Central memory CD8-positive, alpha-beta T cell (primary cell): ENCODE measurements at regions not wholly inside any gene's neighbourhood (a gene's known extent, or its start where the extent isn't known, plus 50 kb on each side); places are given as distances from the start of the nearest gene placed in this dataset.

ENCODE experiments used
- ATAC-seq: fragments of 150-1000 bp; cut with Tn5 transposase; replicated peaks from 2 replicates; pipeline ENCODE4 v1.10.0; 2022; ENCODE audit warnings: mild to moderate bottlenecking, moderate FRiP score, moderate number of reproducible peaks; ENCODE audit not compliant: poor library complexity, severe bottlenecking; ENCODE audit errors: extremely low read depth
- DNase-seq, 2 donors: peaks; one replicate each; pipeline ENCODE4 v3.0.0; 2021; ENCODE audit warnings: low spot score in 2 of 2
- H3K27ac Mint-ChIP-seq: one replicate; pipeline ENCODE4 v1.8.0; 2022; ENCODE audit warnings: low read depth, mild to moderate bottlenecking, moderate library complexity, mixed read lengths
- H3K27me3 Mint-ChIP-seq: one replicate; pipeline ENCODE4 v1.8.0; 2022; ENCODE audit warnings: mixed read lengths
- H3K36me3 Mint-ChIP-seq: one replicate; pipeline ENCODE4 v1.8.0; 2022; ENCODE audit warnings: mild to moderate bottlenecking, moderate library complexity, mixed read lengths; ENCODE audit not compliant: insufficient read depth
- H3K4me1 Mint-ChIP-seq: one replicate; pipeline ENCODE4 v1.8.0; 2022; ENCODE audit warnings: mixed read lengths
- H3K4me3 Mint-ChIP-seq: one replicate; pipeline ENCODE4 v1.8.0; 2022; ENCODE audit warnings: mild to moderate bottlenecking, moderate library complexity, mixed read lengths
- H3K9me3 Mint-ChIP-seq: one replicate; pipeline ENCODE4 v1.8.0; 2022; ENCODE audit warnings: mixed read lengths

DNA sequence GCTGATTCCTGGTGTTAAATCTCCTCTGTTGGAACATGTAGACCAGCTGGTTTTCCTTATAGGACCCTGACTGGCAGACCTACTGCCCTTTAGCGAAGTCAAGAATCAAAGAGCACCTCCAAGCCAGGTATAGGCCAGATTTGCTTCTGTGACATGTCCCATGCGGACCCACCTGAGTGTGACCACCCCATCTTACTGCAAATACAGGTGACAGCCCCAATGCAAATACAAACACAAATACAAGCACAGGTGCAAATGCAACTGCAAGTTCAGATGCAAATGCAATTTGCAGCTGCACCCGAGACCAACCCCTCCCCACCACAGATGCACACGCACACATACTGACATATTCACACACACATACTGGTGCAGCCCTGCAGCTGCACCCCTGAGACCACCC, 72.3 kb downstream of the SIK1 start:
- Mint-ChIP-seq H3K9me3 (no peaks in the 10 kb centered on the region), H3K27ac (no peak overlapping the region), H3K36me3 (peaks cover 5% of the 10 kb centered on the region), H3K27me3 (no peaks in the 10 kb centered on the region), H3K4me1 (no peaks in the 10 kb centered on the region), H3K4me3 (no peak overlapping the region)
- no peak for DNase-seq
- no peak for ATAC-seq

DNA sequence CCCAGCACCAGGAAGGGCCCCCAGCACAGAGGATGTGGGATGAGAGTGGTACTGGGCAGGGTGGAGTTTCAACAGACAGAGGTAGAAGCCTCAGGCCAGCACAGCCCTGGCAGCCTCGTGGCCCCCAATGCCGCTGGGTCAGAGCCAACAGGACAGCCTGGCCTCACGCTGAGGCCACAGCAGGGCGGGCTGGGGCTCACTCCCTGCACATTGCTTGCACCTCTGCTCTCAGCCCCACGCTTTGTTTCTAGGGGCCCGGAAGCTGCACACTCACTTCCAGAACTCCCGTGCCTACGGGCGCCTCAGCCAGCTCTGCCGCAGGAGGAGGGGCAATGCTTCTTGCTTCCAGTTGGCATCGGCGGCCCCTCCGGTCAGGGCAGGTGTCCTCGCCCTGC, 72.9 kb downstream of the SIK1 start:
- DNase-seq (no peak), ATAC-seq (no peak)
- no peaks in the 10 kb centered on the region for H3K4me1 Mint-ChIP-seq
- H3K9me3 Mint-ChIP-seq = no peaks in the 10 kb centered on the region
- no peaks in the 10 kb centered on the region for H3K27me3 Mint-ChIP-seq
- no peak overlapping the region for H3K4me3 Mint-ChIP-seq
- peaks cover 5% of the 10 kb centered on the region for H3K36me3 Mint-ChIP-seq
- H3K27ac Mint-ChIP-seq = no peak overlapping the region

DNA sequence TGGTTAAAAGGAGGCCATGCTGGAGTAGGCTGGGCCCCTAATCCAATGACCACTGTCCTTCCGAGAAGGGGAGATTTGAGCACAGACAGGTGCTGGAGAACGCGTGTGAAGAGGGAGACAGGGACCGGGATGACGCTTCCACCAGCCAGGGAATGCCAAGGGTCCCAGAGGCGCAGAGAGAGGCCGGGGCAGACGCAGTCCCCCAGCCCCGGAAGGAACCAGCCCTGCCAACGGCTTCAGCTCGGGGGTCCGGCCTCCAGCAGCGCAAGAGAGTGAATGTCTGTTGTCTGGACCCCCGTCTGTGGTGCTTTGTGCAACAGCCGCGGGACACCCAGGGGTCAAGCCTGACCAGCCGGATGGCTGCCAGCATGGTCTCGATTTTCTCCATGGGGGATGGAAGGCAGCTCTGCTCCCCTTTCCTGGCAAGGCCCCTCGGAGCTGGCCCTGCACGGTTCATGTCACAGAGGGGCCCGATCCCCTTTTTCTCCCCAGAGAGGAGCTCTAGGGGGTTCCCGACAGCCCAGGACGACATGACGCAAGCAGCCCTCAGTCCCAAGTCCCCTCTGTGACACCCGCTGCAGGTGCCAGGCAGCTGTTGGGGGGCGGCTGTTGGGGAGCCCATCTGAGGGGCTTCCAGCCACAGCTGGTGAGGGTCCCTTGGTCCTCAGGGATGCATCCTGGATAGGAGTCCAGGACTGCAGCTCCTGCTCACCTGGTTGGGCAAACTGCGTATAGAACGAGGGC, 73.5 kb downstream of the SIK1 start:
- H3K27ac Mint-ChIP-seq = no peak overlapping the region
- no peaks in the 10 kb centered on the region for H3K9me3 Mint-ChIP-seq
- no peaks in the 10 kb centered on the region for H3K27me3 Mint-ChIP-seq
- no peaks in the 10 kb centered on the region for H3K4me1 Mint-ChIP-seq
- ATAC-seq (no peak), DNase-seq (no peak)
- H3K36me3 Mint-ChIP-seq = peaks cover 5% of the 10 kb centered on the region
- H3K4me3 Mint-ChIP-seq = no peak overlapping the region

DNA sequence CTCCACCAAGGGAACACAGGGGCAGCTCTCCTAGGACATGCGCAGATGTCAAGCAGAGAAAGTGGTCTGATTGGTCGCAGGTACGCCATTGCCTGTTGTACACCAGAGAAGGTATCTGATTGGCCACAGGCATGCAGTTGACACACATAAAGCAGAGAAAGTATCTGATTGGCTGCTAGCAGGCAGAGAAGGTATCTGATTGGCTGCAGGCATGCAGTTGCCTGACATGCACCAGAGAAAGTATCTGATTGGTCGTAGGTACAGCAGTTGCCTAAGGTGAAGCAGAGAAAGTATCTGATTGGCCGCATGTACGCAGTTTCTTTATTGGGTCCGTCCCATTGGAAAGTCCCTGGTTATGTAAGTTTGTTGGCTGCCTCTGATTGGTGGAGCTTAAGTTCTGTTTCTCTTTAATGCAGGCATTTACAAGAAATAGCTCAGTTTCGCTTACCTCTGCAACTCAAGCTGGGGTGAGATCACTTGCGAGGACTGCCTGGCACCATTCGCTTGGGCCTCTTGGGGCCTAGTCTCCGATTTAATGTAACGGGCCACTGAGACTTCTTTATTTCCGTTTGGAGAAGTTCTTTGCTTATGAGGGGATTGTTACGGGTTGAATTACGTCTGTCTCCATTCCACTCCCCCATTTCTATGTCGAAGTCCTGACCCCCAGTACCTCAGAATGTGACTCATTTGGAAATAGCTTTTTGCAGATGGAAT, 74.2 kb downstream of the SIK1 start:
- H3K4me1 Mint-ChIP-seq = no peaks in the 10 kb centered on the region
- H3K27ac Mint-ChIP-seq = no peak overlapping the region
- DNase-seq (no peak), ATAC-seq (no peak)
- no peaks in the 10 kb centered on the region for H3K9me3 Mint-ChIP-seq
- no peak overlapping the region for H3K4me3 Mint-ChIP-seq
- H3K36me3 Mint-ChIP-seq = peaks cover 5% of the 10 kb centered on the region
- no peaks in the 10 kb centered on the region for H3K27me3 Mint-ChIP-seq

DNA sequence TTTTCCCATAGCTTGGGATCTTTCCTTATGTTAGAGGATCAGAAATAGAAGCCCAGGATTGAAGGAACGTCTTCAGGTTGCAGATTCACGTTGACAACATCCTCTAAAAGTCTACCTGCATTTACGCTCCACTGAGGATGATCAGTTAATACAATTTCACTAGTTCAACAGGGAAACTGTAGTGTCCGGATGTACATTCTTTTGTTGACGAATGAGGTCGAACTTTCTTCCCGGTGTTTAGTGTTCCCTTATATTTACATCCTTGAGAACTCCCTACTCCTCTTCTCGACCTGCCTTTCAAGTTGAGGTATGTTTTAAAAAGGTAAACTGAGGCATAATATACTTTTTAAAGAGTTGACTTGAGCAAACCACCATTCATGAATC, 74.8 kb downstream of the SIK1 start:
- ATAC-seq = no peak
- H3K27ac Mint-ChIP-seq = no peak overlapping the region

DNA sequence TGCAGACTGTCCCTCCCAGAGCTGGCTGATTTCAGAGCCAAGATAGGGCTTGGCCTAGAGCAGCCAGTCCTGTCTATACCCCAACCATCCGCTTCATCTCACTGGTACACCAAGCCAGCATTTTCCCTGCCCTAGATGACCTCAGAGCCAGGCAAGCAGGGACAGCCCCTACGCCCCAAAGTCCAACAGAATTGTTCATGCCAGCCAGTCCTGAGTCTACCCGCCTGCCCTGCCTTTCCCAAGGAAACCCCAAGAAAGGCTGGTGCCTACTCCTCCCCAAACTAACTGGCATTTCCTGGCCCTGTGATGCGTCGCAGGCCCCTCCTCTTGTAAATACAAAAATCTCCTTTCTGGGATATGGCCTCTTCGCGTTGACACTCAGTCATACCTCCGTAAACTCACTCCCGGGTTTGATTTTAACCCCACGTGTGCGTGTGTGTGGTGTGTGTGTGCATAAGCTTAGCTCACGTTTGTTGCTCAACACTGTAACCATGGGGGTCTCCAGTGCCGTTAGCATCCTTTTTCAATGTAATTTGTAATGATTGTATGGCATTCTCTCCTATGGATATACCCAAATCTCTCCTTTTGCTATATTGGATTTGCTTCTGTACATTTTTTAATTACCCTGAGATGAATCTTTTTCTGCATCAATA, 75.3 kb downstream of the SIK1 start:
- H3K27me3 Mint-ChIP-seq = no peaks in the 10 kb centered on the region
- H3K36me3 Mint-ChIP-seq = peaks cover 5% of the 10 kb centered on the region
- no peaks in the 10 kb centered on the region for H3K9me3 Mint-ChIP-seq
- H3K4me1 Mint-ChIP-seq = no peaks in the 10 kb centered on the region
- no peak overlapping the region for H3K27ac Mint-ChIP-seq
- H3K4me3 Mint-ChIP-seq = no peak overlapping the region
- ATAC-seq (no peak), DNase-seq (no peak)

More for the DNA sequence above, 74.8 kb downstream of the SIK1 start:
- Mint-ChIP-seq H3K4me3 (no peak overlapping the region), H3K36me3 (peaks cover 5% of the 10 kb centered on the region), H3K4me1 (no peaks in the 10 kb centered on the region), H3K9me3 (no peaks in the 10 kb centered on the region), H3K27me3 (no peaks in the 10 kb centered on the region)
- DNase-seq = no peak

DNA sequence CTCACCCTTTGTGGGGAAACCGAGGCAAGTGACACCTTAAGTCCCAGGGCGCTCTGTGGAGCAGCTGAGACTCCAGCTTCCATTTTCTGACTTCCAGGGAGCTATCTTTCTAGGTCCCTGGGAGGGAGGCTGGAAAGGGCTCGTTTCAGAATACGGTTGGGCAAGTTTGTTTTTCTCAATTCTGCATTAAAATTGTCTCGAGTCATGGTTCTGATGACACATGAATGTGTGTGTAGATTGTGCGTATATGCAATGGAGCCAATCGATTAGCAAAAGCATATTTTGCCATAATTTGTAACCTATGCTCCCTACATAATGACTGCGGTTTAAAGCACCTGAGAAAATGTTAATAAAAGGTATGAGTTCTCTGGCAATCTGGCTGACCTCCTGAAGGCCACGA, 77.3 kb downstream of the SIK1 start:
- Mint-ChIP-seq H3K27me3 (no peaks in the 10 kb centered on the region), H3K36me3 (peaks cover 2% of the 10 kb centered on the region), H3K4me3 (no peak overlapping the region), H3K27ac (no peak overlapping the region), H3K4me1 (no peaks in the 10 kb centered on the region), H3K9me3 (no peaks in the 10 kb centered on the region)
- ATAC-seq (no peak), DNase-seq (no peak)

DNA sequence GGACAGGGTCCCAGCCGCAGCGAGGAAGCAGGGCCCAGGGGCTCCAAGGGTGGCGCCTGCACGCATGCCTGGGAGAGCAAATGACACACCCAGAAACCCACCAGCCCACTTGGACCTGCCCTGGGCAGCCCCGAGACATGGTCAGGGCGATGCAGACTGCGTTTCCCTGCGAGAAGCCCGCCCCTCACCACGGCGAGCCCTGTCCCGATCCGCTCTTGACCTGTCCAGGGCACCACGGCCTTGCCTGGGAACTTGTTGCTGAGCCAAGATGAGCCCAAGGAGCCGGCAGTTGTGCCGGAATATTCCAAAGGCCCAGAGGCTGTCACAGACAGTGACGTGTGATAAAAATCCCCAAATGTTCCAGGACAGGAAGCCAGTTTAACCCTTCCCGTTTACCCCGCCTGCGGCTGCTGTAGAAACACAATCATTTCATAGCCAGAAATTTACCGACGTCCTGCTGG, 78.1 kb downstream of the SIK1 start:
- Mint-ChIP-seq H3K27me3 (no peaks in the 10 kb centered on the region), H3K27ac (no peak overlapping the region)
- no peak for ATAC-seq

DNA sequence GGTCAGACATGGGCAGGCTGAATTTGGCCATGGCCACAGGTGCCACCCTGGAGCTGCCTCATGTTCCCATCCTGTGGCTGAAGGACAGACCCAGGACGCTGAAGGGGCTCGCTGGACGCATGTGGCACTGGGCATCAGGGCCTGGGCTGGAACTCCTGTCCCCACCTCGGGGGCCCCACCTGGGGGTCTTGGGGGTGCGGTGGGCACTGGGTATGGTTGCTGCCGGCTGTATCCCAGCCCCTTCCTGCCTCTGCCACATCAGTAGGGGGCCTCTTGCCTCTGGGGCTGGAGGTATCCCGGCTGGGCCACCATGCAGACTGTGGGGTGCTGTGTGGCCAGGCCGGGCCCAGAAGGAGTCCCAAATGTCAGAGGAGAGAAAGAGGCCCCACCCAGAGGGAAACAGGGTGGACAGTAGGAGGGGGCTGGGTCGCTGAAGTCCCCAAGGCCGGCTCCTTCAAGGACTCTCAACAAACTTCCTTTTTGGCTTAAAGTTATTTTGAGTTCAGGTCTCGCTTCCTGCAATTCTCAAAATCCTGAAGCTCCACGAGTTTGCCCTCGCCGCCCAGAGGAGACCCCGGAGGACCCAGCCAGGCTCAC, 78.7 kb downstream of the SIK1 start:
- DNase-seq (no peak), ATAC-seq (no peak)
- Mint-ChIP-seq H3K36me3 (peaks cover 2% of the 10 kb centered on the region), H3K27me3 (no peaks in the 10 kb centered on the region), H3K4me3 (no peak overlapping the region), H3K4me1 (no peaks in the 10 kb centered on the region), H3K9me3 (no peaks in the 10 kb centered on the region), H3K27ac (no peak overlapping the region)

More for the DNA sequence above, 78.1 kb downstream of the SIK1 start:
- H3K4me1 Mint-ChIP-seq = no peaks in the 10 kb centered on the region
- H3K4me3 Mint-ChIP-seq = no peak overlapping the region
- peaks cover 2% of the 10 kb centered on the region for H3K36me3 Mint-ChIP-seq
- H3K9me3 Mint-ChIP-seq = no peaks in the 10 kb centered on the region
- DNase-seq = no peak

DNA sequence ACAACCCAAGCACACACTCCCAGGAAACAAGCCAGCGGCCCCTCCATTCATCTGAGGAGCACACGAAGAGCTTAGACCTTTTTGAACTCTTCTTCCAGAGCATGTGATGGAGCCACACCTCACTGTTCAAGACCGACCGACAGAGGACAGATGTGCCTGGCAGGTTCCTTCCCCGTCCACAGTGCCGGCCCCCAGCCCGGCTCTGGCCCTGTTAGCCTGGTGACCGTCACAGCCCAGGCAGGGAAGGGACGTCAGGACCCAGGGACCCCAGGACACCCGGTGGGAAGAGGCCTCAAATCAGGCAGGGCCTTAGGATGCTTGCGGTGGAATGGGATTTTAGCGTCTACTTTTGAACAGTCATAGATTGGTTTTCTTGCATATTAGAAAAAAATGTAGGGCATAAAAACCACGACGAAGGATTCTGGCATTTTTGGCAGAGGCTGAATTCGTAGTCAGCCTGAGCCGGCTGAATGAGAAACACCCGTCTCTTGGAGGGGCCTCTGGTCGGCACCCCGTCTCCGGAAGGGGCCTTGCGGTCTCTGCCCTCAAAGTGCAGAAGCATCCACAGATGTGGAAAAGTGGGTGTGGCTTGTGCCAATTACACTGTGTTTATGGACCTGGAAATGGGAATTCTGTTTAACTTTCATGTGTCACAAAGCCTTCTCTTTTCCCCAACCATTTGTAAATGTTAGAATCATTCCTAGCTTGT, 79.3 kb downstream of the SIK1 start:
- Mint-ChIP-seq H3K27me3 (no peaks in the 10 kb centered on the region), H3K27ac (no peak overlapping the region), H3K9me3 (no peaks in the 10 kb centered on the region), H3K36me3 (no peaks in the 10 kb centered on the region), H3K4me1 (no peaks in the 10 kb centered on the region), H3K4me3 (no peak overlapping the region)
- ATAC-seq (no peak), DNase-seq (no peak)

DNA sequence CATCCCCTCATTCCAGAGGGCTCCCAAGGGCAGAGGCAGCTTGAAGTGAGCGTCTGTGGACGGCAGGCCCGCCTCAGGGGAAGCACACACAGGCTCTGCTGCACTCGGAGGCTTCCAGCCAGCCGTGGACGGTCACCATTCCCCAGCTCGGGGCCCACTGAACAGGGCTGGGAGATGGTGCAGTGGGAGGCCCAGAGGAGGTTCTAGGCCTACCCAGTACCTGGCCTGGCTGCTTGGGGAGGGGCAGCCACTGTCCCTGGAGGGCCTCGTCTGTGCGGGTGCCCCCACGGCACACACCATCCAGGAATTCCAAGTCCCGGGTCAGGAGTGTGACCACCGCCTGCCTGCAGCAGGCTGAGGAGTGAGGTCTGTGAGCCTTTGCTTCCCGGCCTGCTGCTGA, 80.4 kb downstream of the SIK1 start:
- Mint-ChIP-seq H3K4me3 (no peak overlapping the region), H3K4me1 (no peaks in the 10 kb centered on the region), H3K27me3 (no peaks in the 10 kb centered on the region), H3K9me3 (no peaks in the 10 kb centered on the region), H3K27ac (no peak overlapping the region), H3K36me3 (no peaks in the 10 kb centered on the region)
- no peak for DNase-seq
- no peak for ATAC-seq

DNA sequence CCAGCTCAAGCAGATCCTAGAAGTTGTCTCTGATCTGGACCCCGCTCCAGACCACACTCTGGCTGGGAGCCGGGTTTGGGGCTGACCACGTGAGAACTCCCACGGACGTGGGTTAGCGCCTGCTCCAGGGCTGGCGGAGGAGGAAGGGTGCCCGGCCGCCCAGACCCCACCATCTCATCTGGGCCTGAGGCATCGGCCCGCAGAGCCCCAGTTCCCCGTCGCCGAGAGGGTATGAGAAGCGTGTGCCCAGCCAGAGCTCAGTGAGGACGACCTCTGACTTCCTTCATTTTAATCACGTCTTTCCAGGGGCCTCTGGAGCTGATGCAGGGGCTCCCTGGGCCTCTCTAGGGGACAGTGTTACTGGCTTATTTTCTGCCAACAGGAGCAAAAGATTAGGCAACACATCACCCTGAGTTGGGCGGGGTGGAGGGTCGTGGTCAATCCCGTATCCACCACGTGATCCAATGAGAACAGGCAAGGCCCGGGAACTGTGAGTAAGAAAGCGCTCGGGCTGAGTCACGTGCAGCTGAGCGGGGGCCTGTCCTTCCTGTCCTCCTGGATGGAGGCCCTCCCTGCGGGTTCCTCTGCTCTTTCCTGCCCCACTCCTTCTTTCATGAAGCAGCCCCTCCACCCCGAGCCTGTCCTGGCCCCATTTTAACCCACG, 81.1 kb downstream of the SIK1 start:
- H3K9me3 Mint-ChIP-seq = no peaks in the 10 kb centered on the region
- no peaks in the 10 kb centered on the region for H3K36me3 Mint-ChIP-seq
- ATAC-seq = no peak
- DNase-seq = no peak
- no peaks in the 10 kb centered on the region for H3K27me3 Mint-ChIP-seq
- H3K4me1 Mint-ChIP-seq = no peaks in the 10 kb centered on the region
- no peak overlapping the region for H3K27ac Mint-ChIP-seq
- H3K4me3 Mint-ChIP-seq = no peak overlapping the region
